H9 (cell line): ENCODE measurements at regions not wholly inside any gene's neighbourhood (a gene's known extent, or its start where the extent isn't known, plus 50 kb on each side); places are given as distances from the start of the nearest gene placed in this dataset.

Experiments used
- DNase-seq: peaks from one replicate; pipeline ENCODE4 v3.0.0-alpha.2; 2017
- H2AFZ ChIP-seq: one replicate; pipeline ENCODE4 v1.6.1; 2013; ENCODE audit warnings: mild to moderate bottlenecking, low read length, control low read depth, moderate library complexity
- H2AK5ac ChIP-seq: 2 replicates; pipeline ENCODE4 v1.6.1; 2013; ENCODE audit warnings: low read length, control low read depth, mixed read lengths; ENCODE audit not compliant: insufficient read length
- H2BK120ac ChIP-seq: one replicate; pipeline ENCODE4 v1.6.1; 2013; ENCODE audit warnings: low read depth, mild to moderate bottlenecking, low read length, control low read depth, inconsistent platforms; ENCODE audit not compliant: poor library complexity, severe bottlenecking
- H2BK12ac ChIP-seq: 2 replicates; pipeline ENCODE4 v1.6.1; 2013; ENCODE audit warnings: low read length, control low read depth, mixed read lengths, low read depth; ENCODE audit not compliant: insufficient read length
- H2BK15ac ChIP-seq: 2 replicates; pipeline ENCODE4 v1.6.1; 2013; ENCODE audit warnings: low read depth, low read length, control low read depth
- H2BK20ac ChIP-seq: one replicate; pipeline ENCODE4 v1.6.1; 2013; ENCODE audit warnings: low read depth, mild to moderate bottlenecking, low read length, control low read depth, inconsistent platforms; ENCODE audit not compliant: poor library complexity, severe bottlenecking
- H2BK5ac ChIP-seq: 2 replicates; pipeline ENCODE4 v1.6.1; 2013; ENCODE audit warnings: low read length, control low read depth, mixed read lengths; ENCODE audit not compliant: insufficient read length
- H3K14ac ChIP-seq: 2 replicates; pipeline ENCODE4 v1.6.1; 2013; ENCODE audit warnings: low read length, control low read depth; ENCODE audit not compliant: insufficient read depth
- H3K18ac ChIP-seq: 2 replicates; pipeline ENCODE4 v1.6.1; 2013; ENCODE audit warnings: low read depth, mild to moderate bottlenecking, mixed read lengths, low read length, control low read depth; ENCODE audit not compliant: insufficient read length
- H3K23ac ChIP-seq: 2 replicates; pipeline ENCODE4 v1.6.1; 2013; ENCODE audit warnings: low read length, control low read depth, mixed read lengths, low read depth; ENCODE audit not compliant: insufficient read length
- H3K23me2 ChIP-seq: 2 replicates; pipeline ENCODE4 v1.6.1; 2013; ENCODE audit warnings: low read depth, mild to moderate bottlenecking, mixed read lengths, low read length, control low read depth; ENCODE audit not compliant: insufficient read length, poor library complexity, severe bottlenecking
- H3K27ac ChIP-seq: 2 replicates; pipeline ENCODE4 v1.5.1; 2013; ENCODE audit warnings: low read length, control low read depth, mixed read lengths, low read depth; ENCODE audit not compliant: insufficient read length
- H3K27me3 ChIP-seq: 2 replicates; pipeline ENCODE4 v1.6.1; 2013; ENCODE audit warnings: low read length, control low read depth, inconsistent platforms; ENCODE audit not compliant: insufficient read depth
- H3K4ac ChIP-seq: 2 replicates; pipeline ENCODE4 v1.6.1; 2013; ENCODE audit warnings: low read depth, mild to moderate bottlenecking, control low read depth, inconsistent platforms, low read length, moderate library complexity
- H3K4me1 ChIP-seq: 2 replicates; pipeline ENCODE4 v1.6.1; 2013; ENCODE audit warnings: low read length, control low read depth, inconsistent platforms; ENCODE audit not compliant: insufficient read depth
- H3K4me2 ChIP-seq: 2 replicates; pipeline ENCODE4 v1.6.1; 2013; ENCODE audit warnings: low read length, control low read depth, mixed read lengths; ENCODE audit not compliant: insufficient read length, insufficient read depth
- H3K56ac ChIP-seq: 2 replicates; pipeline ENCODE4 v1.6.1; 2013; ENCODE audit warnings: low read depth, mild to moderate bottlenecking, mixed read lengths, low read length, control low read depth; ENCODE audit not compliant: insufficient read length
- H3K79me1 ChIP-seq: 2 replicates; pipeline ENCODE4 v1.6.1; 2013; ENCODE audit warnings: low read depth, mild to moderate bottlenecking, moderate library complexity, low read length, control low read depth, inconsistent platforms; ENCODE audit not compliant: insufficient read depth, poor library complexity, severe bottlenecking
- H3K79me2 ChIP-seq: 2 replicates; pipeline ENCODE4 v1.6.1; 2013; ENCODE audit warnings: low read length, control low read depth, inconsistent platforms; ENCODE audit not compliant: insufficient read depth
- H3K9ac ChIP-seq: 2 replicates; pipeline ENCODE4 v1.6.1; 2013; ENCODE audit warnings: low read length, control low read depth, mixed read lengths; ENCODE audit not compliant: insufficient read length; ENCODE audit errors: extremely low read depth
- H3K9me3 ChIP-seq: one replicate; pipeline ENCODE4 v1.6.1; 2013; ENCODE audit warnings: low read depth, low read length, inconsistent platforms; ENCODE audit not compliant: control insufficient read depth
- H3T11ph ChIP-seq: one replicate; pipeline ENCODE4 v1.6.1; 2013; ENCODE audit warnings: mild to moderate bottlenecking, low read length, control low read depth, inconsistent platforms
- H4K20me1 ChIP-seq: one replicate; pipeline ENCODE4 v1.6.1; 2013; ENCODE audit not compliant: control insufficient read depth, insufficient read length, insufficient read depth
- H4K5ac ChIP-seq: 2 replicates; pipeline ENCODE4 v1.6.1; 2013; ENCODE audit warnings: low read depth, mild to moderate bottlenecking, mixed read lengths, low read length, control low read depth; ENCODE audit not compliant: insufficient read length
- H4K8ac ChIP-seq: replicated peaks from 2 replicates; pipeline ENCODE4 v1.6.1; 2013; ENCODE audit warnings: low read length, control low read depth, mixed read lengths, low read depth; ENCODE audit not compliant: insufficient read length
- H4K91ac ChIP-seq: 2 replicates; pipeline ENCODE4 v1.6.1; 2013; ENCODE audit warnings: low read depth, mild to moderate bottlenecking, moderate library complexity, mixed read lengths, low read length, control low read depth; ENCODE audit not compliant: insufficient read length
- H3K27ac Mint-ChIP-seq, 3 experiments: 2 replicates in 2 of 3; 3 replicates in 1 of 3; pipeline ENCODE4 v1.8.0; 2020 to 2021; ENCODE audit warnings: mixed read lengths in 3 of 3, mild to moderate bottlenecking in 1 of 3, moderate library complexity in 1 of 3
- H3K27me3 Mint-ChIP-seq: 2 replicates; pipeline ENCODE4 v1.8.0; 2021; ENCODE audit warnings: low read depth, mild to moderate bottlenecking, moderate library complexity, mixed read lengths
- H3K36me3 Mint-ChIP-seq, 3 experiments: 2 replicates in 2 of 3; 3 replicates in 1 of 3; pipeline ENCODE4 v1.8.0; 2020 to 2021; ENCODE audit warnings: low read depth in 3 of 3, mixed read lengths in 3 of 3; ENCODE audit not compliant: insufficient read depth in 1 of 3
- H3K4me1 Mint-ChIP-seq, 2 experiments: 2 replicates each; pipeline ENCODE4 v1.8.0; 2020; ENCODE audit warnings: mixed read lengths in 2 of 2
- H3K4me3 Mint-ChIP-seq, 2 experiments: 2 replicates in 1 of 2; 3 replicates in 1 of 2; pipeline ENCODE4 v1.8.0; 2020 to 2021; ENCODE audit warnings: mild to moderate bottlenecking in 2 of 2, mixed read lengths in 2 of 2, moderate library complexity in 1 of 2
- H3K9me3 Mint-ChIP-seq, 2 experiments: 2 replicates in 1 of 2; 3 replicates in 1 of 2; pipeline ENCODE4 v1.8.0; 2020; ENCODE audit warnings: mild to moderate bottlenecking in 2 of 2, mixed read lengths in 2 of 2, moderate library complexity in 1 of 2
- CTCF ChIP-seq: fragments of 200-600 bp; sonication (generic); conservative IDR thresholded peaks from 3 replicates; pipeline ENCODE4 v1.8.0; 2021; ENCODE audit warnings: antibody characterized with exemption, mild to moderate bottlenecking
- WGBS: extraction: QIAGEN DNeasy Blood & Tissue Kit; methylation state at CpG from one replicate; pipeline ENCODE4 v1.1.7; 2013; ENCODE audit warnings: missing lambda C conversion rate, low lambda C conversion rate, mixed read lengths; ENCODE audit not compliant: insufficient read length; ENCODE audit errors: extremely low coverage; 5-methylcytosine and 5-hydroxymethylcytosine counted together

- H3K79me1 ChIP-seq: no peaks in the 10 kb centered on the region
- no peak overlapping the region for H4K91ac ChIP-seq
- no peaks in the 10 kb centered on the region for H3K23me2 ChIP-seq
- H3K4ac ChIP-seq: no peak overlapping the region
- no peak overlapping the region for H3K4me2 ChIP-seq
- H3K9ac ChIP-seq: no peak overlapping the region
- H4K5ac ChIP-seq: no peak overlapping the region
- H3K27me3 ChIP-seq: no peaks in the 10 kb centered on the region
- no peak overlapping the region for H2AFZ ChIP-seq
- no peak overlapping the region for H2BK12ac ChIP-seq
- Mint-ChIP-seq H3K36me3 (no peaks in the 10 kb centered on the region), H3K27ac (no peak overlapping the region; a peak in 1 of 7 replicates), H3K4me1 (no peaks in the 10 kb centered on the region), H3K27me3 (no peaks in the 10 kb centered on the region), H3K4me3 (no peak overlapping the region), H3K9me3 (no peaks in the 10 kb centered on the region)
- H2BK20ac ChIP-seq: no peak overlapping the region
- no peak overlapping the region for H2BK120ac ChIP-seq
- H3K4me1 ChIP-seq: no peaks in the 10 kb centered on the region
- no peak overlapping the region for H2BK15ac ChIP-seq
- H3K9me3 ChIP-seq: no peaks in the 10 kb centered on the region
- WGBS: no CpG with 5 or more reads among the region's 2 CpGs
- H4K8ac ChIP-seq: no peak overlapping the region
- DNase-seq: no peak
- H3K27ac ChIP-seq: no peak overlapping the region
- no peaks in the 10 kb centered on the region for H4K20me1 ChIP-seq
- TF ChIP-seq CTCF: no peak
- H3T11ph ChIP-seq: no peak overlapping the region
- no peak overlapping the region for H3K56ac ChIP-seq
- no peak overlapping the region for H2AK5ac ChIP-seq
- no peaks in the 10 kb centered on the region for H3K79me2 ChIP-seq
- H3K18ac ChIP-seq: no peak overlapping the region
- H3K23ac ChIP-seq: no peak overlapping the region
- H2BK5ac ChIP-seq: no peak overlapping the region
- H3K14ac ChIP-seq: no peak overlapping the region
Observed at GRCh38 chr17:53934931-53935330, 112.2 kb downstream of the KIF2B start.
